Endothelial cell of umbilical vein (primary cell): ENCODE measurements at regions not wholly inside any gene's neighbourhood (a gene's known extent, or its start where the extent isn't known, plus 50 kb on each side); places are given as distances from the start of the nearest gene placed in this dataset.

Source experiments
- BruUV-seq: library from RNA; stranded (reverse); fragments of 400-500 nt; replicated peaks from 2 replicates; lab custom pipeline; 2021; lab: Mats Ljungman, UMichigan
- CTCF ChIA-PET: fragments of 300-600, 350-600 bp; sonication (Branson Sonifier 250); formaldehyde crosslinking; loops from one replicate; lab custom pipeline; 2021; ENCODE audit warnings: antibody characterized with exemption, inconsistent platforms; lab: Charles Lee
- POLR2A ChIA-PET: fragments of 300-600, 350-600 bp; sonication (Branson Sonifier 250); formaldehyde crosslinking; loops from one replicate; lab custom pipeline; 2021; ENCODE audit warnings: antibody characterized with exemption, inconsistent platforms; lab: Charles Lee
- DNase-seq: peaks from one replicate; pipeline ENCODE4 v3.0.0-alpha.2; 2011; ENCODE audit warnings: low read depth, low spot score
- FAIRE-seq: peaks from 2 replicates; lab custom pipeline; 2011; peaks lifted over from hg19 to GRCh38; lab: Jason Lieb, UNC
- H2AFZ ChIP-seq: 2 replicates; pipeline ENCODE4 v1.6.0; 2012; ENCODE audit warnings: low read depth, low read length, control low read depth, inconsistent platforms
- H3K27ac ChIP-seq: 2 replicates; pipeline ENCODE4 v1.5.1; 2011; ENCODE audit warnings: low read depth, mild to moderate bottlenecking, control low read depth, low read length, moderate library complexity; ENCODE audit not compliant: insufficient read depth
- H3K27me3 ChIP-seq, 2 experiments: 2 replicates each; pipeline versions ENCODE4 v1.6.0 to v1.6.1; 2011; ENCODE audit warnings: low read length in 2 of 2, mixed read lengths in 1 of 2; ENCODE audit not compliant: control insufficient read depth in 2 of 2, insufficient read depth in 2 of 2
- H3K36me3 ChIP-seq, 2 experiments: 2 replicates in 1 of 2; 3 replicates in 1 of 2; pipeline ENCODE4 v1.5.1; 2011; ENCODE audit warnings: low read length in 2 of 2, mild to moderate bottlenecking in 1 of 2, moderate library complexity in 1 of 2; ENCODE audit not compliant: control insufficient read depth in 2 of 2, insufficient read depth in 2 of 2; ENCODE audit errors: extremely low read depth in 1 of 2
- H3K4me1 ChIP-seq: 3 replicates; pipeline ENCODE4 v1.5.1; 2011; ENCODE audit warnings: mild to moderate bottlenecking, low read length; ENCODE audit not compliant: control insufficient read depth, insufficient read depth; ENCODE audit errors: extremely low read depth
- H3K4me2 ChIP-seq: 2 replicates; pipeline ENCODE4 v1.6.1; 2011; ENCODE audit warnings: low read length, control low read depth, mixed read lengths; ENCODE audit not compliant: insufficient read depth
- H3K4me3 ChIP-seq, 3 experiments: fragments of 200-600 bp in 1 of 3; sonication (generic), shearing (Covaris generic) in 1 of 3; replicated peaks in 1 of 3; 2 replicates each; pipeline ENCODE4 v1.5.1; 2011 to 2016; ENCODE audit warnings: control low read depth in 3 of 3, low read length in 3 of 3, mild to moderate bottlenecking in 2 of 3, inconsistent platforms in 1 of 3, low read depth in 1 of 3, moderate library complexity in 1 of 3; ENCODE audit not compliant: insufficient read depth in 1 of 3
- H3K79me2 ChIP-seq: 2 replicates; pipeline ENCODE4 v1.6.0; 2012; ENCODE audit warnings: low read length, inconsistent platforms; ENCODE audit not compliant: control insufficient read depth, insufficient read depth
- H3K9ac ChIP-seq: replicated peaks from 2 replicates; pipeline ENCODE3; 2011; ENCODE audit warnings: low read length, control low read depth; ENCODE audit not compliant: insufficient read depth; ENCODE audit errors: extremely low read depth
- H3K9me1 ChIP-seq: replicated peaks from 3 replicates; pipeline ENCODE4 v1.6.0; 2011; ENCODE audit warnings: mild to moderate bottlenecking, low read length; ENCODE audit not compliant: control insufficient read depth, insufficient read depth; ENCODE audit errors: extremely low read depth
- H3K9me3 ChIP-seq: replicated peaks from 2 replicates; pipeline ENCODE4 v1.5.1; 2012; ENCODE audit warnings: low read length, inconsistent platforms; ENCODE audit not compliant: control insufficient read depth, insufficient read depth
- H4K20me1 ChIP-seq: replicated peaks from 2 replicates; pipeline ENCODE3; 2011; ENCODE audit warnings: mild to moderate bottlenecking, low read length; ENCODE audit not compliant: control insufficient read depth, insufficient read depth; ENCODE audit errors: extremely low read depth
- CTCF ChIP-seq, 2 donors: IDR thresholded peaks; 1 replicate in 1 of 2; 2 replicates in 1 of 2; pipeline ENCODE4 v1.5.1; 2011; ENCODE audit warnings: low read length in 2 of 2, mild to moderate bottlenecking in 2 of 2, moderate library complexity in 2 of 2, control low read depth in 1 of 2, inconsistent platforms in 1 of 2, low read depth in 1 of 2; ENCODE audit not compliant: insufficient read depth in 1 of 2; ENCODE audit errors: extremely low read depth in 1 of 2
- EZH2 ChIP-seq: IDR thresholded peaks from 2 replicates; pipeline ENCODE4 v1.6.1; 2012; ENCODE audit warnings: borderline replicate concordance, low read depth, mild to moderate bottlenecking, moderate library complexity, low read length, inconsistent platforms; ENCODE audit not compliant: severe bottlenecking
- FOS ChIP-seq: IDR thresholded peaks from 2 replicates; pipeline ENCODE4 v1.6.1; 2011; ENCODE audit warnings: mild to moderate bottlenecking, low read length, moderate library complexity, borderline replicate concordance; ENCODE audit not compliant: insufficient read depth
- GATA2 ChIP-seq: IDR thresholded peaks from 2 replicates; pipeline ENCODE4 v1.7.0; 2011; ENCODE audit warnings: low read depth, mild to moderate bottlenecking, moderate library complexity, mixed read lengths, low read length; ENCODE audit not compliant: insufficient read length, insufficient read depth
- JUN ChIP-seq: IDR thresholded peaks from 2 replicates; pipeline ENCODE4 v1.6.1; 2011; ENCODE audit warnings: borderline replicate concordance, low read depth; ENCODE audit not compliant: insufficient read length, insufficient read depth
- MAX ChIP-seq: IDR thresholded peaks from 2 replicates; pipeline ENCODE4 v1.6.1; 2011; ENCODE audit not compliant: insufficient read depth, insufficient read length
- MYC ChIP-seq: IDR thresholded peaks from one replicate; pipeline ENCODE4 v1.6.1; 2011; ENCODE audit warnings: mild to moderate bottlenecking, low read depth, low read length
- POLR2A ChIP-seq: IDR thresholded peaks from 2 replicates; pipeline ENCODE4 v1.6.1; 2012; ENCODE audit warnings: low read depth, mild to moderate bottlenecking, control low read depth, low read length
- POLR2AphosphoS5 ChIP-seq: IDR thresholded peaks from 2 replicates; pipeline ENCODE4 v1.6.1; 2012; ENCODE audit warnings: low read depth, mild to moderate bottlenecking, control low read depth, low read length, moderate library complexity; ENCODE audit not compliant: insufficient read depth
- dilution Hi-C: fragments of 300-500 bp; cut with MboI; formaldehyde crosslinking; loops from one replicate; pipeline ENCODE4 v1.15.0; 2019; ENCODE audit warnings: low sequenced_read_pairs; ENCODE audit not compliant: extremely low pct_ligation_motif_present
- intact Hi-C: fragments of 100-400 bp; cut with micrococcal nuclease; formaldehyde crosslinking; loops from one replicate; pipeline ENCODE4 v1.10.0; 2022

GRCh38 chr17:14585099-14585498, 284.2 kb downstream of the HS3ST3B1 start:
- no TSS peak for BruUV-seq
- POLR2A ChIA-PET, result no interaction called here
- Histone ChIP-seq H2AFZ (no peak overlapping the region), H3K9me1 (no peaks in the 10 kb centered on the region), H4K20me1 (no peaks in the 10 kb centered on the region), H3K4me2 (no peak overlapping the region), H3K27me3 (no peaks in the 10 kb centered on the region), H3K27ac (no peak overlapping the region), H3K4me3 (no peak overlapping the region), H3K9ac (no peak overlapping the region), H3K9me3 (peaks cover 1% of the 10 kb centered on the region), H3K79me2 (no peaks in the 10 kb centered on the region), H3K4me1 (no peaks in the 10 kb centered on the region), H3K36me3 (no peaks in the 10 kb centered on the region)
- FAIRE-seq (no peak), DNase-seq (no peak)
- CTCF ChIA-PET, result no interaction called here
- dilution Hi-C loops (no loop called here), intact Hi-C loops (no loop called here)
- no peak for TF ChIP-seq JUN
- no peak for TF ChIP-seq POLR2AphosphoS5
- TF ChIP-seq GATA2, result no peak
- no peak for TF ChIP-seq EZH2
- no peak for TF ChIP-seq MYC
- no peak for TF ChIP-seq POLR2A

GRCh38 chr17:14582996-14583395, 282.1 kb downstream of the HS3ST3B1 start:
- POLR2A ChIA-PET, result no interaction called here

More at GRCh38 chr17:14582996-14583395, 282.1 kb downstream of the HS3ST3B1 start:
- Histone ChIP-seq H4K20me1 (no peaks in the 10 kb centered on the region), H3K4me1 (no peaks in the 10 kb centered on the region), H3K9me1 (no peaks in the 10 kb centered on the region), H3K36me3 (no peaks in the 10 kb centered on the region), H2AFZ (no peak overlapping the region), H3K4me2 (no peak overlapping the region), H3K9me3 (no peaks in the 10 kb centered on the region), H3K4me3 (no peak overlapping the region), H3K9ac (no peak overlapping the region), H3K27me3 (no peaks in the 10 kb centered on the region), H3K27ac (no peak overlapping the region), H3K79me2 (no peaks in the 10 kb centered on the region)
- TF ChIP-seq POLR2A, result no peak
- TF ChIP-seq FOS, result no peak
- TF ChIP-seq MYC, result no peak
- TF ChIP-seq CTCF (IDR thresholded peaks at IDR 0.05; ENCODE audit: extremely low read depth in 1 of 2, insufficient read depth in 1 of 2, low read depth in 1 of 2, low read length in 2 of 2), result no peak
- no peak for TF ChIP-seq EZH2
- TF ChIP-seq MAX, result no peak
- no peak for TF ChIP-seq GATA2
- no peak for TF ChIP-seq JUN
- TF ChIP-seq POLR2AphosphoS5, result no peak
- dilution Hi-C loops, result no loop called here
- FAIRE-seq (no peak), DNase-seq (no peak)
- intact Hi-C loops, result no loop called here
- BruUV-seq, result no TSS peak
- CTCF ChIA-PET, result no interaction called here
